Naive B cell (primary cell): ENCODE measurements at regions not wholly inside any gene's neighbourhood (a gene's known extent, or its start where the extent isn't known, plus 50 kb on each side); places are given as distances from the start of the nearest gene placed in this dataset.

Experiments
- ATAC-seq, 2 donors: fragments of 150-1000 bp; cut with Tn5 transposase; 2 replicates each; pipeline ENCODE4 v1.10.0; 2021; ENCODE audit warnings: low read depth in 2 of 2, mild to moderate bottlenecking in 2 of 2, moderate library complexity in 2 of 2
- DNase-seq: peaks from one replicate; pipeline ENCODE4 v3.0.0; 2022
- H3K27ac Mint-ChIP-seq, 6 donors: one replicate each; pipeline ENCODE4 v1.8.0; 2020 to 2022; ENCODE audit warnings: mild to moderate bottlenecking in 6 of 6, mixed read lengths in 6 of 6, moderate library complexity in 5 of 6, inconsistent platforms in 2 of 6
- H3K27me3 Mint-ChIP-seq, 3 donors: one replicate each; pipeline ENCODE4 v1.8.0; 2021 to 2022; ENCODE audit warnings: mixed read lengths in 3 of 3, mild to moderate bottlenecking in 1 of 3
- H3K36me3 Mint-ChIP-seq, 2 donors: one replicate each; pipeline ENCODE4 v1.8.0; 2020 to 2022; ENCODE audit warnings: mixed read lengths in 2 of 2, inconsistent platforms in 1 of 2, mild to moderate bottlenecking in 1 of 2
- H3K4me1 Mint-ChIP-seq, 3 donors: one replicate each; pipeline ENCODE4 v1.8.0; 2020 to 2022; ENCODE audit warnings: mixed read lengths in 3 of 3, inconsistent platforms in 1 of 3, mild to moderate bottlenecking in 1 of 3, moderate library complexity in 1 of 3
- H3K4me3 Mint-ChIP-seq, 8 donors: one replicate each; pipeline ENCODE4 v1.8.0; 2020 to 2022; ENCODE audit warnings: mild to moderate bottlenecking in 8 of 8, mixed read lengths in 8 of 8, moderate library complexity in 8 of 8, inconsistent platforms in 2 of 8
- H3K9me3 Mint-ChIP-seq, 7 donors: one replicate each; pipeline ENCODE4 v1.8.0; 2020 to 2022; ENCODE audit warnings: mixed read lengths in 7 of 7, mild to moderate bottlenecking in 5 of 7, inconsistent platforms in 2 of 7, moderate library complexity in 1 of 7

DNA sequence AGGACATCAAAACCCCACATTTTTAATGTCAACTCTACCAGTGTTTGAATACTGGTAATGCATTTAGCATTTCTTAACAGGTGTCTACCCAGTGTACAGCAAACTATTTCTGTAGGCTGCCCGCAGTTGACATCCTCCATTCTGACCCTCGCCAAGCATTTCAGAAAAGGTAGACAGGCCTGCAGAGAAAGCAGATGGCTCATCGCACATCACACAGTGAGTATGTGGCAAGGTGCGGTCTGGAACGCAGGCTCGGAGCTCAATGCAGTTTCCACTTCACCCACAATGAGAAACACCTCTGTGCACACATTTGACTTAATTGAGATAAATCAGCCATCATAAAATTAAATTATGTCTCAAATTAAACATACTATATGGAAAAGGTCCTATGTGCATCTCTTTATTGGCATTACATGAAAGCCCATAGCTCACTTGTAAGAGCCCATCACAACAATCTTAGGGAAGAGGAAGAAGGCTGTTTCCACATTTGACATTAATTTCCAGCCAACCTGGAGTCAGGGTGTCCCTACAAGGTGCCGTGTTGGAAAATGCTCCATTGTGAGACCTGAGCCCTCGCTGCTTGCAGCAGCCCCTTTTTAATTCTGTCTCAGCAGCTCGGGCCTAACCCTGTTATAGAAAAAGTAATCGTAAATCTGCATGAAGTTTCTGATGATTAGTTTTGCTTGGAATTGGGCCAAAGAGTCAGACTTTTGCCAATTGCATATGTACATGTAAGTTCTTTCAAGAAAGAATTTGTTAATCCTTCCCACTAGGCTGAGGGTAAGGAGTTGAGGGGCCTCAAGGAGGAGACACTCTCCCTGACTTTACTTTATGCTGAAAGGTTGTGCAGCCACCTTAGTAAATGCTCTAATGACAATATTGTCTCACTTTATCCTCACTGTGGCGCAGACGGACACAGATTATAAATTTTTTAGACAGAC is 378.7 kb upstream of the DYNLRB2 start:
- H3K4me3 Mint-ChIP-seq, result no peak overlapping the region
- no peaks in the 10 kb centered on the region for H3K4me1 Mint-ChIP-seq
- no peaks in the 10 kb centered on the region for H3K27me3 Mint-ChIP-seq
- no peak overlapping the region for H3K27ac Mint-ChIP-seq
- H3K9me3 Mint-ChIP-seq, result peaks cover 0 to 5% (median 0%) of the 10 kb centered on the region in 7 donors
- H3K36me3 Mint-ChIP-seq, result no peaks in the 10 kb centered on the region
- no peak for DNase-seq
- ATAC-seq, result no peak

DNA sequence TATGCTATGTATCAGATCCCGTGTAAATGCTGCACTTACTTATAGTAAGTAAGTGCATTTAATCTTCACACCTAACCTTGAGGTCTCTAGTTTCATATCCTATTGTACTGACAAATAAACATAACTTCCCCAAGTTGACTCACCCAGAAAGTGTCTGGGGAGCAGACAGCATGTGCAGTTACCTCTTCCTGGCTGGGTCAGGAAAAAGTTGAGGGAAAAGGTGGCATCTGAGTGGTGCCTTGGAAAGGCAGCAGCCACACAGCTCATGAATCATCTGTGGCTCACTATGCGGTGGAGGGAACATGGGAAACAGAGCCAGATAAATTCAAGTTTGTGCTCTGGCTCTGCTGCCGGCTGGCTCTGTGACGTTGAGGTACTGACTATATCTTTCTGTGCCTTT is 382.0 kb upstream of the DYNLRB2 start:
- no peak for ATAC-seq
- Mint-ChIP-seq H3K4me3 (no peak overlapping the region), H3K36me3 (no peaks in the 10 kb centered on the region), H3K27me3 (peaks cover 0 to 4% (median 0%) of the 10 kb centered on the region in 3 donors), H3K27ac (no peak overlapping the region), H3K9me3 (peaks cover 0 to 2% (median 0%) of the 10 kb centered on the region in 7 donors), H3K4me1 (no peaks in the 10 kb centered on the region)
- no peak for DNase-seq

DNA sequence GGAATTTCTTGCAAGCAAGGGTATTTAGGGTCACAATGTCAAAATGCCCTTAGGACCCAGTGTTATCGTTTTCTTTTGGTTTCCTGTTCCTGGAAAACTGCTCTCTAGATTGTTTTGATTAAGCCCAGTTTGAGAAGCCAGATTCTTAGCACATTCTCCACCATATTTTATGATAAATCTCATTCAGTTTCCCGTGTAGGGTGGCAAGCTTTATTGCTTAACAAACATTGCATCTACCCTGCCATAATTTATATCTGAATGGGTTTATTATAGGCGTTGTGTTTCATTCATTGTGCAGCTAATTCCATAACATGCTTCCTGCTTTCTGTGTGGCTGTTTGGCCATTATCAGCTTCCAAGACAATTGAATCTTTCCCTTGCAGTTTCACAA is 389.1 kb upstream of the DYNLRB2 start:
- Mint-ChIP-seq H3K4me3 (no peak overlapping the region), H3K27me3 (peaks cover 0 to 4% (median 0%) of the 10 kb centered on the region in 3 donors), H3K27ac (no peak overlapping the region), H3K9me3 (peaks cover 0 to 2% (median 0%) of the 10 kb centered on the region in 7 donors), H3K36me3 (no peaks in the 10 kb centered on the region), H3K4me1 (no peaks in the 10 kb centered on the region)
- ATAC-seq (no peak), DNase-seq (no peak)

DNA sequence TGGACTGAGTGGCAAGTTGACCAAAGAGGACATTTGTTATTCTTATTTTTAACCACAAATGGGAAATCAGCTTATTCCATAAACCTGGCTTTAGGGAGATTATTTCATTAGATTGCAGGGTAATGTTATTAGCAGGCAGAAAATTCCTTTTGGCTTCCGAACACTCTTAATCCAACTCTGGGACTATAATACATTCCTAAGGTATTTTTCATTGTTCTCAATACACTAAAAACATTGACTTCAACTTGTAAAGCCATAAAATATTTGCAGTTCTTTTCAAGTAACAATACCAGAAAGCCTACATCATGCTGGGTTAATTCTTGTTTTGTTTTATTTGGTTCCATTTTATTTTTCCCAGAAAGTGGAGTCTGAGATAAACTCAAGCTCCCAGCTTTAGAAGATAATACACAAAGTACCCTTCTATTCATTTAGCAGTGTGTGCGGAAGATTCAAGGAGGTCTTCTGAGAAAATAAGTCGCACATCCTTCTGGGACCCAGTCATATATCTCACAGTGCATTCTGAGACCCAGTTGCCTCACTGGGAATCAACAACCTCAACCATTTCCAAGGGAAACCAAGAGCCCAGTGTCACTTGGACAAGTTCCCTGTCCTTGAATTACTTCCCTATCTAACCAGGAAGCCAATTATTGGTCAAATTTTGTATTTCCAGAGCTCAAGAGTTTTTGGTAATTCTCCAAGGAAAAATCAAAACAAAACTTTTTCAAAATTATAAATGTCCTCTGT is 389.6 kb upstream of the DYNLRB2 start:
- DNase-seq (no peak), ATAC-seq (no peak)
- no peaks in the 10 kb centered on the region for H3K4me1 Mint-ChIP-seq
- no peak overlapping the region for H3K4me3 Mint-ChIP-seq
- H3K9me3 Mint-ChIP-seq, result peaks cover 0 to 2% (median 0%) of the 10 kb centered on the region in 7 donors
- H3K27ac Mint-ChIP-seq, result no peak overlapping the region
- H3K27me3 Mint-ChIP-seq, result peaks cover 0 to under 1% (median 0%) of the 10 kb centered on the region in 3 donors
- no peaks in the 10 kb centered on the region for H3K36me3 Mint-ChIP-seq

DNA sequence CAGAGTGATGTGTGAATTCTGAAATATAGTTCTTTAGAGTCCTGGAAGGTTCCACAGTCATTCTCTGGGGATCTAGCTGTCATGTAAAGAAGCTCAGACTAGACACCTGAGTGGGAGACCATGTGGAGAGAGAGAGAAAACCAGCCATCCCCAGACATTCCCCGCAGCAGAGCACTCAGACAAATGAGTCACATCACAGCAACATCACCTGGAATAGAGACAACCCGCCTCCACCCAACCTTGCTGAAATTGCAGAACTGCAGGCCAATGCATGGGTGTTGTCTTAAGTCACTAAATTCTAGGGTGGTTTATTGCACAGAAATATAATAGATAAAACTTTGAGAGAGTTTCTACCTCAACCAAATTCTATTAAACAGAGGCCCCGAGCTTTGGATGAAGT is 392.0 kb upstream of the DYNLRB2 start:
- H3K27me3 Mint-ChIP-seq, result no peaks in the 10 kb centered on the region

DNA sequence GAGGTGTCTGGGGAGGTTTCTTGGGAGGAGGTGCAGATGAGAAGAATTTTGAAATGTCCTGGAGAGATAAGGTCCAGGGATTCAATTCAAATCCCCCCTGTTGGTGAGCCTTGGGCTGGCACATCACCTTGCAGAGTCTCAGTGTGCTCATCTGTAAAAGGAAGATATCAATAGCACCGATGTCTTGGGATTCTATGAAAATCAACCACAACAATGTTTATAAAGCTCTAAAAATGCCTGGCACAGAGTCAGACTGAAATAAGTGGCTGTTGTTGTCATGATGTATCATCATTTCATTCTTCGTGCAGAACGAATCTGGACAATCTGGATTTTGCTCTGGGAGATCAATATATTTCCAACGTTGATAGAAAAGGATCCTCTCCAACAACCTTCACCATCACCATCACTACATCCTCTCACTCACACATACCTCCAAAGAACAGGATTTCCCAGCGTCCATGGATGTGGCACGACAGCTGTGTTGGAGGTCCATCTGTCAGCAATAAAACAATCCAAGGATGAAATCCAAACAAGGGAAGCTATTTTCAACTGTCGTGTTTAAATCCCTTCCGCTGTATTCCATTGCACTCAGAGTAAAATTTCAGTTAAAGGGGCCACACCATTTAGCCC is 393.7 kb upstream of the DYNLRB2 start:
- Mint-ChIP-seq H3K4me1 (no peaks in the 10 kb centered on the region), H3K9me3 (peaks cover 3 to 9% (median 5%) of the 10 kb centered on the region in 7 donors), H3K4me3 (no peak overlapping the region), H3K27me3 (no peaks in the 10 kb centered on the region), H3K36me3 (no peaks in the 10 kb centered on the region), H3K27ac (no peak overlapping the region)
- no peak for ATAC-seq
- DNase-seq, result no peak

More for the DNA sequence above, 392.0 kb upstream of the DYNLRB2 start:
- no peak for DNase-seq
- no peak for ATAC-seq
- Mint-ChIP-seq H3K27ac (no peak overlapping the region), H3K36me3 (no peaks in the 10 kb centered on the region), H3K4me3 (peak overlapping the region in 1 of 8 donors; percentile 2), H3K9me3 (peaks cover 0 to 4% (median 0%) of the 10 kb centered on the region in 7 donors), H3K4me1 (no peaks in the 10 kb centered on the region)

DNA sequence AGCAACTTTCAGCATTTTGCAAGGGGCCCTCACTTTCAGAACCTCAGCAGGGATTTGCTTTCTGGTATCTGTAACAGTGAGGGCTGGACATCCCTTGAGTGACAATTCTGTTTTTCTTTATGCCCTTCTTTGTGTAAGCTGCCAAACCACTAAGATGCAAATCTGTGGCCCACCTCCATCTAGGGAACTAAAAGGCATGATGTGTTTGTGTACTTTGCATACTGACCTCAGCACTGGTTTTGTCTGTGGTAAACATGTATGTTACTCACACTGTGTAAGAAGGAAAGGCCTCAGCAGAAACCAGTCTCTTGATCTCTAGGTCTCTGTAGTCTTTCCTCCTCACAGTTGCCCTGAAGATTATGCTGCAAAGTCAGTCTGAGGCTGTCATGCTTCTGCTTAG is 396.6 kb upstream of the DYNLRB2 start:
- Mint-ChIP-seq H3K9me3 (peaks cover 3 to 22% (median 11%) of the 10 kb centered on the region in 7 donors), H3K27me3 (peaks cover 0 to 5% (median 0%) of the 10 kb centered on the region in 3 donors), H3K4me1 (no peaks in the 10 kb centered on the region), H3K4me3 (no peak overlapping the region), H3K36me3 (no peaks in the 10 kb centered on the region), H3K27ac (no peak overlapping the region)
- no peak for ATAC-seq
- DNase-seq, result no peak

DNA sequence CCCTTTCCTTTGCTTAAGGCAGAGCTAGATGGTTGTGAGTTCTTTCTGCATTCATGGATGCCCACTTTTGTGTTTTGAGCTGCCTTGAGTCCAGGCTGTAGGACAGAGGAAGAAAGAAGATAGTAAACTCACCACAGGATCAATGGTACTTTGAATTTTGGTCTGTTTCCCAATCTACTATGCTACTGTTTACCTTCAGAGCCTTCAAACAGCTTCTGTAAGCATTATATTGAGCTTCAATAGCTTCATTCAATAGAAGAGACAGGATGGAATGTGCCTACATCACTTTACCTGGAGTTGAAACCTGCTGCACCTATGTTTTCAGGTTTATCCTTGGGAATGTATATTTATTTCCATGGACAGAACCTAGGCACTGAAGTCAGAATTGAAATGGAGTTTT is 397.9 kb upstream of the DYNLRB2 start:
- no peak overlapping the region for H3K27ac Mint-ChIP-seq
- no peak for ATAC-seq
- no peaks in the 10 kb centered on the region for H3K4me1 Mint-ChIP-seq
- no peak for DNase-seq
- peaks cover 0 to 5% (median 0%) of the 10 kb centered on the region in 3 donors for H3K27me3 Mint-ChIP-seq
- no peaks in the 10 kb centered on the region for H3K36me3 Mint-ChIP-seq
- H3K4me3 Mint-ChIP-seq, result no peak overlapping the region
- H3K9me3 Mint-ChIP-seq, result peaks cover 3 to 26% (median 11%) of the 10 kb centered on the region in 7 donors

DNA sequence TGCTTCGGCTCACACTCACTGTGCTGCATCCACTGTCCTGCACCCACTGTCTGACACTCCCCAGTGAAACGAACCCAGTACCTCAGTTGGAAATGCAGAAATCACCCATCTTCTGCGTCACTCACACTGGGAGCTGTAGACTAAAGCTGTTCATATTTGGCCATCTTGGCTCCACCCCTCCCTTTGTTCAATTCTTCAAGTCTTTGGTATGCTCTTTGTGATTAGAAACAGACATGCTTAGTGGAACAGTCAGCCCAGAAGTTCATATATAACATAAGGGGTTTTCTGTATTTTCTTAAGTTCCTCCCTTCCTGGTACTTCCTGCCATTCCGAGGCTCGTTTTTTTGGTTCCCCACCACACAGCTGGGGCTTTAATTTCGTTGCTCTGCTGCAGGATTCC is 398.5 kb upstream of the DYNLRB2 start:
- no peak for ATAC-seq

DNA sequence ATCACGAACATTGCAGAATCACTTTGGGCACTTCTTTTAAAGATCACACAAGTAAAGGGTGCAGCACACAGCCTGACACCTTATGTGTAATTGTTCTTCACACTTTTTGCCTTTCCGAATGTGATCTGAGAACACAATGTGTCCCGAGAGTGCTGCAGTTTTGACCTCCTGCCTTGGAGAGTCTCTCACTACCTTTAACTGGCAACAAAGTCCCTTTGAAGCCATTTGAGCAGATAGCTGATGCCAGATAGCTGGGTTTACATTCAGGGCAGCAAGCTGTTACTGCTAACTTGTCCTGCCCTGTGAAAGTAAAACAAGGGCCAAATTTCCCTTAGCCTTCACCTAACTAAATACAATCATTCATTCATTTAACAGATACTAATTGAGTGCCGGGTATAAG is 411.0 kb upstream of the DYNLRB2 start:
- ATAC-seq (no peak), DNase-seq (no peak)
- H3K4me1 Mint-ChIP-seq, result no peaks in the 10 kb centered on the region
- H3K4me3 Mint-ChIP-seq, result no peak overlapping the region
- no peaks in the 10 kb centered on the region for H3K36me3 Mint-ChIP-seq
- H3K9me3 Mint-ChIP-seq, result peaks cover 0 to 12% (median 3%) of the 10 kb centered on the region in 7 donors
- no peak overlapping the region for H3K27ac Mint-ChIP-seq
- peaks cover 0 to 10% (median 4%) of the 10 kb centered on the region in 3 donors for H3K27me3 Mint-ChIP-seq

More for the DNA sequence above, 398.5 kb upstream of the DYNLRB2 start:
- no peaks in the 10 kb centered on the region for H3K4me1 Mint-ChIP-seq
- H3K9me3 Mint-ChIP-seq, result peaks cover 3 to 33% (median 14%) of the 10 kb centered on the region in 7 donors
- no peak overlapping the region for H3K4me3 Mint-ChIP-seq
- H3K36me3 Mint-ChIP-seq, result no peaks in the 10 kb centered on the region
- peaks cover 0 to 5% (median 0%) of the 10 kb centered on the region in 3 donors for H3K27me3 Mint-ChIP-seq
- H3K27ac Mint-ChIP-seq, result no peak overlapping the region
- DNase-seq, result no peak

DNA sequence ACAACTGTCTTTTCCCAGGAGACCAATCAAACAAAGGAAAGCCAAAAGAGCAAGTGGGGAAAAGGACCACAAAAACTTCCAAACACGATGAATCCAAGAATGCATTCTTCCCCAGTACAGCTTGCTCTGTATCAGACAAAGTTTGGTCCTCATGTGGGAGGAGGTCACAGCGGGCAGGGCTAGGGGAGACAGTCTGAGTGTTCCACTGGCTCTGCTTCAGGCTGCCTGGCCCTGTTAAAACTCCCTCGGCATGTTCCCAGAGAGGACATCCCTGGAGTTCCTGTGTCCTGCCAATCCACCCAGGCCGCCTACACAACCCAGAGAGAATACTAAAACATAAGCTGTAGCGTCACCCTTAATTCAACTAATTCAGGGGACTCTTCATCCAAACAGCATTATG is 415.1 kb upstream of the DYNLRB2 start:
- ATAC-seq (no peak), DNase-seq (no peak)
- H3K27me3 Mint-ChIP-seq, result peaks cover 0 to 6% (median 2%) of the 10 kb centered on the region in 3 donors
- H3K9me3 Mint-ChIP-seq, result peaks cover 0 to 4% (median 0%) of the 10 kb centered on the region in 7 donors
- H3K4me1 Mint-ChIP-seq, result no peaks in the 10 kb centered on the region
- no peak overlapping the region for H3K4me3 Mint-ChIP-seq
- no peaks in the 10 kb centered on the region for H3K36me3 Mint-ChIP-seq
- no peak overlapping the region for H3K27ac Mint-ChIP-seq

DNA sequence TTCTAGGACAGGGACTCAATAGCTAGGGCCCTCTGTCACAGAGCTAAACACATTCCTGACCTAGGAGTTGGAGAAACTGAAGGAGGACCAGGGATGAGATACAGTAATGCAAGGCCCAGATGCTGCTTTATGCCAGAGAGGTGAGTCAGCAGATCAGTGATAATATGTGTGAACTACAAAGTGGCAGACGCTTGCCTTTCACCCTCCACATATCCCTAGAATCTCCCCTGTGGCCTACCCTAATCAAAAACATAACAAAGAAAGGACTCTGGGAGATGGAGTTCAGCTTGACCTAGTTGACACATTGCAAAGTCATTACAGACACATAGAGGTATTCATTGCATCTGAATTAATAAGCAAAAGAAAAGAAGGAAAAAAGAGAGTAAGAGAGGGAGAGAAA is 417.6 kb upstream of the DYNLRB2 start:
- Mint-ChIP-seq H3K36me3 (no peaks in the 10 kb centered on the region), H3K4me3 (no peak overlapping the region), H3K27me3 (peaks cover 6 to 10% (median 8%) of the 10 kb centered on the region in 3 donors), H3K4me1 (no peaks in the 10 kb centered on the region), H3K27ac (no peak overlapping the region), H3K9me3 (peaks cover 0 to 4% (median 0%) of the 10 kb centered on the region in 7 donors)
- ATAC-seq (no peak), DNase-seq (no peak)

DNA sequence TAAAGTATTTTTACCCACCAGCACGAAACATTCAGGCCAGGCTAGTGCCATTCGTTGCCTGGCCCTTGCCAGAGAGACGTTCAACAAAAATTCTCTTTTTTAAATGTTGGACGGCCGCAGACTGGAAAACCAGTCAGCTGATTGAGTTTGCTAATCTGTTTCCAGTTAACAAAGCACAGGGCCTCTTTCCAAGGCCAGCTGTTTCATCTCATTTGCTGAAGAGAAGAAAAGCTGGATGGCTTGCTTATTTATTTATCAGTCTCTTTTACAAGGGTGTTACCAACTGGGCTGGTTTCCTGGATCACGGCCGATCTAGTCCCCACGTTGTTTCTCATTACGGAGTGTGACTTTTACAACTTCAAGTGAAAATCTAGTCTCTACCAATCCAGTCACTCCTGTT is 418.7 kb upstream of the DYNLRB2 start:
- no peak overlapping the region for H3K27ac Mint-ChIP-seq
- H3K4me1 Mint-ChIP-seq, result no peaks in the 10 kb centered on the region
- ATAC-seq (no peak), DNase-seq (no peak)
- H3K27me3 Mint-ChIP-seq, result peaks cover 6 to 19% (median 10%) of the 10 kb centered on the region in 3 donors
- H3K4me3 Mint-ChIP-seq, result no peak overlapping the region
- no peaks in the 10 kb centered on the region for H3K36me3 Mint-ChIP-seq
- peaks cover 0 to 3% (median 0%) of the 10 kb centered on the region in 7 donors for H3K9me3 Mint-ChIP-seq
